ENCODE measurements at regions not wholly inside any gene's neighbourhood (a gene's known extent, or its start where the extent isn't known, plus 50 kb on each side); places are given as distances from the start of the nearest gene placed in this dataset.

DNA sequence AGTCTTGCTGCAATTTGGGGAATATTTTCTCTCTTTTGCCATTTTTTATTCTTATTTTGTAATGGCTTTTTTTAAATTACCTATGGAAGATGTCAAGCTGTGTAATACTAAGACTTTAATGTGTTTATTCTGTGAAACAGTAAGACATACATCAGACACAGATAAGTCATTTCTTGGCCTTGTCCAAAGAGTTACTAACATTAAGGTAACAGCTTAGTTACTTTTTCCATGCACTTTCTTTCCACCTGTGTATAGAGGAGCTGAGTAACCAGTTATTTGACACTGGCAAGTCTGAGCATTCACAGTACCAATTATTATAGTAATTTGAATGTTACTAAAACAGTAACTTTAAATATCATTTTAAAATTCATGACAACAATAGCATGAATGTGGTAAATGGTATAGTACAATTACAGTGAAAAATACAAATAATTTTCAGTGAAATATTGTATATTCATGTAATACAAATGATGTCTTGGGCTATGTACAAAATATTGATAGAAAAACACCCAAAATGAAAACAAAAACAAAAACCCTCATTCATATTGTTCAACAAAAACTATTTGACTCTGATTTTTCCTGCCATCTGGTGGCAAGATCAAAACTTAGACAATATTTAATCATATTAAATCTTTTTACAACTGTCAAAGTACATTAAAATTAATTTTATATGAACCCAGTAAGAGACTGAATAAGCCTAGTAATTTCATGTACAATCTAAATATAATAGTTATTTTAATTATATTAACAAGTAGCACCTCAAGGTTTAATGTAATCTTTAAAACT, 259.8 kb upstream of the SEMA3A start:
- intact Hi-C loops (cut with micrococcal nuclease), result no loop called here
- ChIA-PET CTCF (no interaction called here), POLR2A (no interaction called here)
- no peak overlapping the region for H3K27ac Mint-ChIP-seq
- H3K9me3 Mint-ChIP-seq, result no peaks in the 10 kb centered on the region
- no peak overlapping the region for H3K4me3 Mint-ChIP-seq
- ATAC-seq (ENCODE audit: low read depth), result no peak
- no peaks in the 10 kb centered on the region for H3K36me3 Mint-ChIP-seq (ENCODE audit: low read depth)
- TF ChIP-seq, protein P1, sequence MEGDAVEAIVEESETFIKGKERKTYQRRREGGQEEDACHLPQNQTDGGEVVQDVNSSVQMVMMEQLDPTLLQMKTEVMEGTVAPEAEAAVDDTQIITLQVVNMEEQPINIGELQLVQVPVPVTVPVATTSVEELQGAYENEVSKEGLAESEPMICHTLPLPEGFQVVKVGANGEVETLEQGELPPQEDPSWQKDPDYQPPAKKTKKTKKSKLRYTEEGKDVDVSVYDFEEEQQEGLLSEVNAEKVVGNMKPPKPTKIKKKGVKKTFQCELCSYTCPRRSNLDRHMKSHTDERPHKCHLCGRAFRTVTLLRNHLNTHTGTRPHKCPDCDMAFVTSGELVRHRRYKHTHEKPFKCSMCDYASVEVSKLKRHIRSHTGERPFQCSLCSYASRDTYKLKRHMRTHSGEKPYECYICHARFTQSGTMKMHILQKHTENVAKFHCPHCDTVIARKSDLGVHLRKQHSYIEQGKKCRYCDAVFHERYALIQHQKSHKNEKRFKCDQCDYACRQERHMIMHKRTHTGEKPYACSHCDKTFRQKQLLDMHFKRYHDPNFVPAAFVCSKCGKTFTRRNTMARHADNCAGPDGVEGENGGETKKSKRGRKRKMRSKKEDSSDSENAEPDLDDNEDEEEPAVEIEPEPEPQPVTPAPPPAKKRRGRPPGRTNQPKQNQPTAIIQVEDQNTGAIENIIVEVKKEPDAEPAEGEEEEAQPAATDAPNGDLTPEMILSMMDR (IDR thresholded peaks at IDR 0.05), result no peak
- H3K4me1 Mint-ChIP-seq, result no peaks in the 10 kb centered on the region
- DNase-seq, result no peak
- H3K27me3 Mint-ChIP-seq, result no peaks in the 10 kb centered on the region

DNA sequence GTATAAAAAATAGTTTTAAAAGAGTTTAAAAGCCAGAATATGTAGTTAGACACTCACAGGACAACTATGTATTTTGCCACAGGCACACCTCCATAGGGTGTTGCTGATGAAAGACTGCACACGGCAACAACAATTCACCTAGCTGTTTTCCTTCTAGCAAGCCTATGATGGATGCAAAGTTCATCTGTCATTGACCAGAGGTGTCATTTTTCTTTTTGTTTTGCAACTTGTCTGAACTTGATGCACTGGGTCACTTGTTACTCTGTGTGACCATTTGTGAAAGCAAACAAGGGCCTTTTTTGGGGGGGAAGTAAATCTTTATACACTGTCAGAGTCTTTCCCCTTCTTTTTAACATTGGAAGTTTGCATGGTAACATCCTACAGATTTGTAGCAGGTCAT, 258.0 kb upstream of the SEMA3A start:
- intact Hi-C loops (cut with micrococcal nuclease), result no loop called here
- POLR2A ChIA-PET, result no interaction called here

DNA sequence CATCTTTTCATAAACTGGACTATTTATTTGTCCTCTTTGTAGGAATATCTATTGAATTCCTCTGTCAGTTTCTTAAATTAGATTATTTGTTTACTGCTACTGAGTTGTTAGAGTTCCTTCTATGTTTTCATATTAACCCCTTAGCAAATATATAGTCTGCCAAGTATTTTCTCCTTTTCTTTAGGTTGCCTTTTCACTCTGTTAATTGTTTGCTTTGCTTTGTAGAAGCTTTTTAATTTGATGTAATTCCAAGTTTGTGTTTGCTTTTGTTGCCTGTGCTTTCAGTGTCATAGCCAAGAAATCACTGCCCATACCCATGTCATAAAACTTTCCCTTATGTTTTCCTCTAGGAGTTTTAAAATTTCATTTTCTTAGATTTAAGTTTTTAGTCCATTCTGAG, 256.2 kb upstream of the SEMA3A start:
- no peaks in the 10 kb centered on the region for H3K4me1 Mint-ChIP-seq
- DNase-seq, result no peak
- no peaks in the 10 kb centered on the region for H3K27me3 Mint-ChIP-seq
- no peak overlapping the region for H3K4me3 Mint-ChIP-seq
- POLR2A ChIA-PET, result no interaction called here
- no peaks in the 10 kb centered on the region for H3K36me3 Mint-ChIP-seq (ENCODE audit: low read depth)
- intact Hi-C loops (cut with micrococcal nuclease), result no loop called here
- no peak overlapping the region for H3K27ac Mint-ChIP-seq
- TF ChIP-seq, protein P1 (IDR thresholded peaks at IDR 0.05), result no peak
- peaks cover 7% of the 10 kb centered on the region for H3K9me3 Mint-ChIP-seq
- CTCF ChIA-PET, result no interaction called here
- ATAC-seq (ENCODE audit: low read depth), result no peak

More for the DNA sequence above, 258.0 kb upstream of the SEMA3A start:
- CTCF ChIA-PET, result no interaction called here
- no peaks in the 10 kb centered on the region for H3K4me1 Mint-ChIP-seq
- H3K27me3 Mint-ChIP-seq, result no peaks in the 10 kb centered on the region
- DNase-seq, result no peak
- H3K4me3 Mint-ChIP-seq, result no peak overlapping the region
- no peaks in the 10 kb centered on the region for H3K9me3 Mint-ChIP-seq
- no peak overlapping the region for H3K27ac Mint-ChIP-seq
- no peaks in the 10 kb centered on the region for H3K36me3 Mint-ChIP-seq (ENCODE audit: low read depth)
- ATAC-seq (ENCODE audit: low read depth), result no peak
- TF ChIP-seq, protein P1 (IDR thresholded peaks at IDR 0.05), result no peak

DNA sequence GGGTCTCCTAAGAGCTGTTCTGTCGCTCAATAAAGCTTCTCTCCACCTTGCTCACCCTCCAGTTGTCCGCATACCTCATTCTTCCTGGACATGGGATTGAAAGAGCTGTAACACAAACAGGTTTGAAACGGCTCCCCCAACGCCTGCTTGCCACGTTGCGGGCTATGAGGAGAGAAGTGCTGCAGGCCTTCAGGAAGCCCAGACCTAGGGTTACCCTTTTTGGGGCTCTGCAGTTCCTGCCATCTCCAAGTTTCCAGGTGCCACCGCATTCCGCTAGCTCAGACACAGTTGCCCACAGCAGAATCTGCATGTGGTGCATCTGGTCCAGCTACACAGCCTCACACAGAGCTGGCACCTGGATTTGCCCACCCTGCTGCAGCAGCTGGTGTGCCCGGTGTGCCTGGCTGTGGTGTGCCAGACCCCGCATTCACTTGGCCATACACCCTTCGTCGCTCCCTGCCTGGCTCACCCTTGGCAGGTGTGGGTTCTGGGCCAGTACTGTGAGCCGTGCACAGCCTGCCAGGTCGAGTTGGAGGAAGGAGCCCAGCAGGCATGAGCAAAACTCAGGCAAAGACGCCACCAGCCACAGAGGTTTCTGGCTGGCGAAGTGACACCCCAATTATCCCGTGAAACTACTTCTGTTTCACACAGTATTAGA, 253.2 kb upstream of the SEMA3A start:
- CTCF ChIA-PET, result no interaction called here
- H3K4me1 Mint-ChIP-seq, result no peaks in the 10 kb centered on the region
- ATAC-seq (ENCODE audit: low read depth) (no peak), DNase-seq (no peak)
- H3K36me3 Mint-ChIP-seq (ENCODE audit: low read depth), result no peaks in the 10 kb centered on the region
- TF ChIP-seq, protein P1 (IDR thresholded peaks at IDR 0.05), result no peak
- peaks cover 12% of the 10 kb centered on the region for H3K9me3 Mint-ChIP-seq
- POLR2A ChIA-PET, result no interaction called here
- no peak overlapping the region for H3K4me3 Mint-ChIP-seq
- intact Hi-C loops (cut with micrococcal nuclease), result no loop called here
- H3K27ac Mint-ChIP-seq, result no peak overlapping the region
- H3K27me3 Mint-ChIP-seq, result no peaks in the 10 kb centered on the region

DNA sequence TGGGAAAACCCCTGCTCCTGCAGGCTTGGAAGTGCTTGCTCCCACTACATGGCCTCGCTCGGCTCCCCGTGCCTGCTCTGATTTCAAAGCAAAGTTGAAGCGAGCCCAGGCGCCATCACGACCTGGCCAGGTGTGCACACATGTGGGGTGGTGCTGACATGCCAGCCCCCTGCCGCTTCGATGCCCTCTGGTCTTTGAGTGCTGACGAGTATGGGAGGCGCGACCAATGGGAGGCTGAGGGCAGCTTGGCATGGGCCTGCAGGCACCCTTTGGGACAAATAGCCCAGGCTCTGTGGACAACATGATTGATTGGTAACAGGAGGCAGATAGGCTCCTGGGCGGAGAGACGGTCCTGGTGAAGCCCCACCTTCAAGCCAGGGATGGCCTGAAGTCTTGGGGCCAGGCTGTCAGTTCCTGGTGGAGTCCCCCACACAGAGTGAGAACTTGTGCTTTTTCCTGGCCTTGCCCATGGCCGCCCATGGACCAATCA, 252.4 kb upstream of the SEMA3A start:
- Mint-ChIP-seq H3K9me3 (peaks cover 12% of the 10 kb centered on the region), H3K4me1 (no peaks in the 10 kb centered on the region), H3K4me3 (no peak overlapping the region), H3K27me3 (no peaks in the 10 kb centered on the region), H3K27ac (no peak overlapping the region), H3K36me3 (ENCODE audit: low read depth) (no peaks in the 10 kb centered on the region)
- ATAC-seq (ENCODE audit: low read depth), result no peak
- intact Hi-C loops (cut with micrococcal nuclease), result no loop called here
- DNase-seq, result no peak
- POLR2A ChIA-PET, result no interaction called here
- TF ChIP-seq, protein P1 (IDR thresholded peaks at IDR 0.05), result no peak
- CTCF ChIA-PET, result no interaction called here
